Endothelial cell of umbilical vein (primary cell): ENCODE measurements at regions not wholly inside any gene's neighbourhood (a gene's known extent, or its start where the extent isn't known, plus 50 kb on each side); places are given as distances from the start of the nearest gene placed in this dataset.

Source experiments
- BruUV-seq: library from RNA; stranded (reverse); fragments of 400-500 nt; replicated peaks from 2 replicates; lab custom pipeline; 2021; lab: Mats Ljungman, UMichigan
- CTCF ChIA-PET: fragments of 300-600, 350-600 bp; sonication (Branson Sonifier 250); formaldehyde crosslinking; loops from one replicate; lab custom pipeline; 2021; ENCODE audit warnings: antibody characterized with exemption, inconsistent platforms; lab: Charles Lee
- POLR2A ChIA-PET: fragments of 300-600, 350-600 bp; sonication (Branson Sonifier 250); formaldehyde crosslinking; loops from one replicate; lab custom pipeline; 2021; ENCODE audit warnings: antibody characterized with exemption, inconsistent platforms; lab: Charles Lee
- DNase-seq: peaks from one replicate; pipeline ENCODE4 v3.0.0-alpha.2; 2011; ENCODE audit warnings: low read depth, low spot score
- FAIRE-seq: peaks from 2 replicates; lab custom pipeline; 2011; peaks lifted over from hg19 to GRCh38; lab: Jason Lieb, UNC
- H2AFZ ChIP-seq: 2 replicates; pipeline ENCODE4 v1.6.0; 2012; ENCODE audit warnings: low read depth, low read length, control low read depth, inconsistent platforms
- H3K27ac ChIP-seq: 2 replicates; pipeline ENCODE4 v1.5.1; 2011; ENCODE audit warnings: low read depth, mild to moderate bottlenecking, control low read depth, low read length, moderate library complexity; ENCODE audit not compliant: insufficient read depth
- H3K27me3 ChIP-seq, 2 experiments: 2 replicates each; pipeline versions ENCODE4 v1.6.0 to v1.6.1; 2011; ENCODE audit warnings: low read length in 2 of 2, mixed read lengths in 1 of 2; ENCODE audit not compliant: control insufficient read depth in 2 of 2, insufficient read depth in 2 of 2
- H3K36me3 ChIP-seq, 2 experiments: 2 replicates in 1 of 2; 3 replicates in 1 of 2; pipeline ENCODE4 v1.5.1; 2011; ENCODE audit warnings: low read length in 2 of 2, mild to moderate bottlenecking in 1 of 2, moderate library complexity in 1 of 2; ENCODE audit not compliant: control insufficient read depth in 2 of 2, insufficient read depth in 2 of 2; ENCODE audit errors: extremely low read depth in 1 of 2
- H3K4me1 ChIP-seq: 3 replicates; pipeline ENCODE4 v1.5.1; 2011; ENCODE audit warnings: mild to moderate bottlenecking, low read length; ENCODE audit not compliant: control insufficient read depth, insufficient read depth; ENCODE audit errors: extremely low read depth
- H3K4me2 ChIP-seq: 2 replicates; pipeline ENCODE4 v1.6.1; 2011; ENCODE audit warnings: low read length, control low read depth, mixed read lengths; ENCODE audit not compliant: insufficient read depth
- H3K4me3 ChIP-seq, 3 experiments: fragments of 200-600 bp in 1 of 3; sonication (generic), shearing (Covaris generic) in 1 of 3; replicated peaks in 1 of 3; 2 replicates each; pipeline ENCODE4 v1.5.1; 2011 to 2016; ENCODE audit warnings: control low read depth in 3 of 3, low read length in 3 of 3, mild to moderate bottlenecking in 2 of 3, inconsistent platforms in 1 of 3, low read depth in 1 of 3, moderate library complexity in 1 of 3; ENCODE audit not compliant: insufficient read depth in 1 of 3
- H3K79me2 ChIP-seq: 2 replicates; pipeline ENCODE4 v1.6.0; 2012; ENCODE audit warnings: low read length, inconsistent platforms; ENCODE audit not compliant: control insufficient read depth, insufficient read depth
- H3K9ac ChIP-seq: replicated peaks from 2 replicates; pipeline ENCODE3; 2011; ENCODE audit warnings: low read length, control low read depth; ENCODE audit not compliant: insufficient read depth; ENCODE audit errors: extremely low read depth
- H3K9me1 ChIP-seq: replicated peaks from 3 replicates; pipeline ENCODE4 v1.6.0; 2011; ENCODE audit warnings: mild to moderate bottlenecking, low read length; ENCODE audit not compliant: control insufficient read depth, insufficient read depth; ENCODE audit errors: extremely low read depth
- H3K9me3 ChIP-seq: replicated peaks from 2 replicates; pipeline ENCODE4 v1.5.1; 2012; ENCODE audit warnings: low read length, inconsistent platforms; ENCODE audit not compliant: control insufficient read depth, insufficient read depth
- H4K20me1 ChIP-seq: replicated peaks from 2 replicates; pipeline ENCODE3; 2011; ENCODE audit warnings: mild to moderate bottlenecking, low read length; ENCODE audit not compliant: control insufficient read depth, insufficient read depth; ENCODE audit errors: extremely low read depth
- CTCF ChIP-seq, 2 donors: IDR thresholded peaks; 1 replicate in 1 of 2; 2 replicates in 1 of 2; pipeline ENCODE4 v1.5.1; 2011; ENCODE audit warnings: low read length in 2 of 2, mild to moderate bottlenecking in 2 of 2, moderate library complexity in 2 of 2, control low read depth in 1 of 2, inconsistent platforms in 1 of 2, low read depth in 1 of 2; ENCODE audit not compliant: insufficient read depth in 1 of 2; ENCODE audit errors: extremely low read depth in 1 of 2
- EZH2 ChIP-seq: IDR thresholded peaks from 2 replicates; pipeline ENCODE4 v1.6.1; 2012; ENCODE audit warnings: borderline replicate concordance, low read depth, mild to moderate bottlenecking, moderate library complexity, low read length, inconsistent platforms; ENCODE audit not compliant: severe bottlenecking
- FOS ChIP-seq: IDR thresholded peaks from 2 replicates; pipeline ENCODE4 v1.6.1; 2011; ENCODE audit warnings: mild to moderate bottlenecking, low read length, moderate library complexity, borderline replicate concordance; ENCODE audit not compliant: insufficient read depth
- GATA2 ChIP-seq: IDR thresholded peaks from 2 replicates; pipeline ENCODE4 v1.7.0; 2011; ENCODE audit warnings: low read depth, mild to moderate bottlenecking, moderate library complexity, mixed read lengths, low read length; ENCODE audit not compliant: insufficient read length, insufficient read depth
- JUN ChIP-seq: IDR thresholded peaks from 2 replicates; pipeline ENCODE4 v1.6.1; 2011; ENCODE audit warnings: borderline replicate concordance, low read depth; ENCODE audit not compliant: insufficient read length, insufficient read depth
- MAX ChIP-seq: IDR thresholded peaks from 2 replicates; pipeline ENCODE4 v1.6.1; 2011; ENCODE audit not compliant: insufficient read depth, insufficient read length
- MYC ChIP-seq: IDR thresholded peaks from one replicate; pipeline ENCODE4 v1.6.1; 2011; ENCODE audit warnings: mild to moderate bottlenecking, low read depth, low read length
- POLR2A ChIP-seq: IDR thresholded peaks from 2 replicates; pipeline ENCODE4 v1.6.1; 2012; ENCODE audit warnings: low read depth, mild to moderate bottlenecking, control low read depth, low read length
- POLR2AphosphoS5 ChIP-seq: IDR thresholded peaks from 2 replicates; pipeline ENCODE4 v1.6.1; 2012; ENCODE audit warnings: low read depth, mild to moderate bottlenecking, control low read depth, low read length, moderate library complexity; ENCODE audit not compliant: insufficient read depth
- dilution Hi-C: fragments of 300-500 bp; cut with MboI; formaldehyde crosslinking; loops from one replicate; pipeline ENCODE4 v1.15.0; 2019; ENCODE audit warnings: low sequenced_read_pairs; ENCODE audit not compliant: extremely low pct_ligation_motif_present
- intact Hi-C: fragments of 100-400 bp; cut with micrococcal nuclease; formaldehyde crosslinking; loops from one replicate; pipeline ENCODE4 v1.10.0; 2022

- Histone ChIP-seq H3K79me2 (no peaks in the 10 kb centered on the region), H3K27ac (no peak overlapping the region), H3K36me3 (no peaks in the 10 kb centered on the region), H3K4me2 (no peak overlapping the region), H3K9me3 (no peaks in the 10 kb centered on the region), H3K4me3 (no peak overlapping the region), H2AFZ (no peak overlapping the region), H3K9me1 (no peaks in the 10 kb centered on the region), H3K27me3 (peaks cover 0 to 2% of the 10 kb centered on the region in 2 experiments), H4K20me1 (no peaks in the 10 kb centered on the region), H3K9ac (no peak overlapping the region), H3K4me1 (no peaks in the 10 kb centered on the region)
- no TSS peak for BruUV-seq
- TF ChIP-seq MAX = no peak
- no peak for TF ChIP-seq GATA2
- no peak for TF ChIP-seq CTCF (IDR thresholded peaks at IDR 0.05; ENCODE audit: extremely low read depth in 1 of 2, insufficient read depth in 1 of 2, low read depth in 1 of 2, low read length in 2 of 2)
- no peak for TF ChIP-seq POLR2A
- no peak for TF ChIP-seq EZH2
- no peak for TF ChIP-seq MYC
- TF ChIP-seq POLR2AphosphoS5 = no peak
- TF ChIP-seq JUN = no peak
- TF ChIP-seq FOS = no peak
- ChIA-PET CTCF (interaction anchor here (1.1 kb wide), 1 partner anchor 9 kb away, joined by 3 read pairs; no protein-coding TSS in a partner anchor), POLR2A (no interaction called here)
- FAIRE-seq (no peak), DNase-seq (no peak)
- intact Hi-C loops = no loop called here
- dilution Hi-C loops = no loop called here
Observed at GRCh38 chr11:26019386-26019785, 312.5 kb upstream of the ANO3 start.
